Neural crest cell (in vitro differentiated cells): ENCODE measurements at regions not wholly inside any gene's neighbourhood (a gene's known extent, or its start where the extent isn't known, plus 50 kb on each side); places are given as distances from the start of the nearest gene placed in this dataset.
"Not testable (repeated sequence)": the region's sequence is repeated elsewhere in the genome, so short reads cannot be mapped to it uniquely, and the experiment has no call there.

Experiments
- DNase-seq: peaks from one replicate; pipeline ENCODE4 v3.0.0; 2021; ENCODE audit warnings: low read depth, mixed read lengths, low spot score
- H3K27ac Mint-ChIP-seq: one replicate; pipeline ENCODE4 v1.8.0; 2021; ENCODE audit warnings: mild to moderate bottlenecking, mixed read lengths; ENCODE audit not compliant: unreplicated experiment
- H3K27me3 Mint-ChIP-seq: 2 replicates; pipeline ENCODE4 v1.8.0; 2021; ENCODE audit warnings: low read depth, mild to moderate bottlenecking, mixed read lengths
- H3K36me3 Mint-ChIP-seq: 2 replicates; pipeline ENCODE4 v1.8.0; 2021; ENCODE audit warnings: low read depth, mild to moderate bottlenecking, mixed read lengths
- H3K4me1 Mint-ChIP-seq: 2 replicates; pipeline ENCODE4 v1.8.0; 2021; ENCODE audit warnings: mixed read lengths
- H3K4me3 Mint-ChIP-seq: one replicate; pipeline ENCODE4 v1.8.0; 2021; ENCODE audit warnings: mild to moderate bottlenecking, mixed read lengths
- H3K9me3 Mint-ChIP-seq: 2 replicates; pipeline ENCODE4 v1.8.0; 2021; ENCODE audit warnings: mixed read lengths
- CTCF ChIP-seq: fragments of 200-600 bp; sonication (generic); conservative IDR thresholded peaks from 2 replicates; pipeline ENCODE4 v1.5.0; 2021; ENCODE audit warnings: antibody characterized with exemption, mild to moderate bottlenecking

DNA sequence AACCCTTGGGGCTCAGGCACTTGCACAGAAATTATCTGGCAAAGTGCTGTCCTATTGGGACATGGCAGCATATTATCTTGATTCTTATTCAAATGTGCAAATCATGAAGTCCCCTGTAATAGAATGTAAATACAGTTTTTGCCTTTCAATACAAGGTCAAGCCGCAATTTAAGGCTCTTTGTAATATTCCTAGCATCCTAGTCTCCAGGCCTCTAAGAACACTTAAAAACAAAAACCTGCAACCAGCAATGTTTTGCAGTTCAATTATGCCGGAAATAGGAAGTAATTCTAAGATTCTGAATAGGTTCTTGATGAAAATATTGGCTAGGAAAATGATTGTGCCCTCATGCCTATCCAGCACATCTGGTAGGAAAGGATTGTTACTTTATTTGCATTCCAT, 197.2 kb upstream of the IRAK1BP1 start:
- H3K9me3 Mint-ChIP-seq = no peaks in the 10 kb centered on the region
- H3K4me1 Mint-ChIP-seq = no peaks in the 10 kb centered on the region
- TF ChIP-seq CTCF = no peak
- no peaks in the 10 kb centered on the region for H3K27me3 Mint-ChIP-seq
- H3K27ac Mint-ChIP-seq = no peak overlapping the region
- H3K36me3 Mint-ChIP-seq = no peaks in the 10 kb centered on the region
- no peak for DNase-seq
- H3K4me3 Mint-ChIP-seq = no peak overlapping the region

DNA sequence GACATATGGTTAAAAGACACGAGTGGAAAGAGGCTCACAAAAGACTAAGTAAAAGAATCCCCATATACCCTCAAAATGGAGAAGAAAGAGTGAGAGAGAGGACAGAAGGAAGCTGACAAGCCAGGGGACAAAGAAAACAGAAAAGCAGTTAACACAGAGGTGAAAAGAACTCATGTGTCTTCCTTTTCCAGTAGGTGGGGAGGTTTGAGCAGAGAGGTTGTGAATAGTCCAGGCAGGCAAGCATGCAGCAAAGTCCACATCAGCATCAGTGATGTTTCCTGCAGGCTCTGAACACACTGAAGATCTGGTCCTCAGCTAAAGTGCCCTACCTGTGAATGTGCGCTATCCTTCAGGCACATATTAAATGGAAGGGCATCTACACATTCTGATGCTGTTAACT, 196.5 kb upstream of the IRAK1BP1 start:
- no peak for TF ChIP-seq CTCF

DNA sequence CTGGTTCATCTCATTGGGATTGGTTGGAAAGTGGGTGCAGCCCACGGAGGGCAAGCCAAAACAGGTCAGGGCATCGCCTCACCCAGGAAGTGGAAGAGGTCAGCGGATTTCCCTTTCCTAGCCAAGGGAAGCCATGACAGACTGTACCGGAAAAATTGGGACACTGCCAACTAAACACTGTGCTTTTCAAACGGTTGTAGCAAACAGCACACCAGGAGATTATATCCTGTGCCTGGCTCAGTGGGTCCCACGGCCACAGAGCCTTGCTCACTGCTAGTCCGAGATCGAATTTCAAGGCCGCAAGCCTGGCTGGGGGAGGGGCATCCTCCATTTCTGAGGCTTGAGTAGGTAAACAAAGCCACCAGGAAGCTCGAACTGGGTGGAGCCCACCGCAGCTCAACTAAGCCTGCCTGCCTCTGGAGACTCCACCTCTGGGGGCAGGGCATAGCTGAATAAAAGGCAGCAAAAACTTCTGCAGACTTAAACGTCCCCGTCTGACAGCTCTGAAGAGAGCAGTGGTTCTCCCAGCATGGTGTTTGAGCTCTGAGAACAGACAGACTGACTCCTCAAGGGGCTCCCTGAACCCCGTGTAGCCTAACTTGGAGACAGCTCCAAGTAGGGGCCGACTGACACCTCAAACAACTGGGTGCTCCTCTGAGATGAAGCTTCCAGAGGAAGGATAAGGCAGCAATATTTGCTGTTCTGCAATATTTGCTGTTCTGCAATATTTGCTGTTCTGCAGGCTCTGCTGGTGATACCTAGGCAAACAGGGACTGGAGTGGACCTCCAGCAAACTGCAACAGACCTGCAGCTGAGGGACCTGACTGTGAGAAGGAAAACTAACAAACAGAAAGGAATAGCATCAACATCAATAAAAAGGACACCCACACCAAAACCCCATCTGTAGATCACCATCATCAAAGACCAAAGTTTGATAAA, 191.0 kb upstream of the IRAK1BP1 start:
- H3K36me3 Mint-ChIP-seq, H3K9me3 Mint-ChIP-seq, H3K27me3 Mint-ChIP-seq, H3K27ac Mint-ChIP-seq, DNase-seq, H3K4me3 Mint-ChIP-seq, H3K4me1 Mint-ChIP-seq: not testable (repeated sequence)

More for the DNA sequence above, 196.5 kb upstream of the IRAK1BP1 start:
- H3K36me3 Mint-ChIP-seq = peaks cover 1% of the 10 kb centered on the region
- no peaks in the 10 kb centered on the region for H3K27me3 Mint-ChIP-seq
- H3K27ac Mint-ChIP-seq = no peak overlapping the region
- H3K4me1 Mint-ChIP-seq = no peaks in the 10 kb centered on the region
- H3K4me3 Mint-ChIP-seq = no peak overlapping the region
- DNase-seq = no peak
- peaks cover under 1% of the 10 kb centered on the region for H3K9me3 Mint-ChIP-seq

- H3K27ac Mint-ChIP-seq = no peak overlapping the region
- no peaks in the 10 kb centered on the region for H3K4me1 Mint-ChIP-seq
- H3K9me3 Mint-ChIP-seq = no peaks in the 10 kb centered on the region
- TF ChIP-seq CTCF = no peak
- no peak for DNase-seq
- peaks cover 30% of the 10 kb centered on the region for H3K27me3 Mint-ChIP-seq
- H3K36me3 Mint-ChIP-seq = no peaks in the 10 kb centered on the region
- H3K4me3 Mint-ChIP-seq = no peak overlapping the region
Measured at GRCh38 chr6:78688668-78689067, 178.7 kb upstream of the IRAK1BP1 start.

GRCh38 chr6:78693835-78694234, 173.5 kb upstream of the IRAK1BP1 start:
- no peak overlapping the region for H3K27ac Mint-ChIP-seq
- TF ChIP-seq CTCF = no peak
- DNase-seq = no peak
- H3K36me3 Mint-ChIP-seq = no peaks in the 10 kb centered on the region
- H3K4me1 Mint-ChIP-seq = no peaks in the 10 kb centered on the region
- H3K4me3 Mint-ChIP-seq = no peak overlapping the region
- H3K9me3 Mint-ChIP-seq = no peaks in the 10 kb centered on the region
- peaks cover 14% of the 10 kb centered on the region for H3K27me3 Mint-ChIP-seq

DNA sequence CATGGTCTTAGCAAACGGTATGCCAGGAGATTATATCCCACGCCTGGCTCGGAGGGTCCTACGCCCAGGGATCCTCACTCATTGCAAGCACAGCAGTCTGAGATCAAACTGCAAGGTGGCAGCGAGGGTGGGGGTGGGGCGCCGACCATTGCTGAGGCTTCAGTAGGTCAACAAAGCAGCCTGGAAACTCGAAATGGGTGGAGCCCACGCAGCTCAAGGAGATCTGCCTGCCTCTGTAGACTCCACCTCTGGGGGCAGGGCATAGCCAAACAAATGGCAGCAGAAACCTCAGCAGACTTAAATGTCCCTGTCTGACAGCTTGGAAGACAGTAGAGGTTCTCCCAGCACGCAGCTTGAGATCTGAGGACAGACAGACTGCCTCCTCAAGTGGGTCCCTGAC, 172.7 kb upstream of the IRAK1BP1 start:
- peaks cover 11% of the 10 kb centered on the region for H3K27me3 Mint-ChIP-seq
- H3K9me3 Mint-ChIP-seq, DNase-seq, H3K4me1 Mint-ChIP-seq, H3K36me3 Mint-ChIP-seq, H3K4me3 Mint-ChIP-seq, H3K27ac Mint-ChIP-seq: not testable (repeated sequence)
